BLaER1 (cell line): ENCODE measurements at regions not wholly inside any gene's neighbourhood (a gene's known extent, or its start where the extent isn't known, plus 50 kb on each side); places are given as distances from the start of the nearest gene placed in this dataset.

Experiments used
- H3K27ac ChIP-seq: shearing (Covaris generic); formaldehyde crosslinking; 2 replicates; pipeline ENCODE4 v1.8.1; 2022
- H3K27me3 ChIP-seq: shearing (Covaris generic); formaldehyde crosslinking; 2 replicates; pipeline ENCODE4 v1.8.1; 2022
- H3K36me3 ChIP-seq: shearing (Covaris generic); formaldehyde crosslinking; 2 replicates; pipeline ENCODE4 v1.8.1; 2022
- H3K4me1 ChIP-seq: shearing (Covaris generic); formaldehyde crosslinking; 2 replicates; pipeline ENCODE4 v1.8.1; 2022
- H3K4me2 ChIP-seq: shearing (Covaris generic); formaldehyde crosslinking; 2 replicates; pipeline ENCODE4 v1.8.1; 2022
- H3K4me3 ChIP-seq: shearing (Covaris generic); formaldehyde crosslinking; 2 replicates; pipeline ENCODE4 v1.8.1; 2022
- H3K9ac ChIP-seq: shearing (Covaris generic); formaldehyde crosslinking; 2 replicates; pipeline ENCODE4 v1.8.1; 2022
- H3K9me3 ChIP-seq: shearing (Covaris generic); formaldehyde crosslinking; 2 replicates; pipeline ENCODE4 v1.8.1; 2022
- H4K20me1 ChIP-seq: shearing (Covaris generic); formaldehyde crosslinking; 2 replicates; pipeline ENCODE4 v1.8.1; 2022
- Cebpa-rat ChIP-seq: shearing (Covaris generic); IDR thresholded peaks from 2 replicates; pipeline ENCODE4 v1.8.1; 2022

- no peaks in the 10 kb centered on the region for H4K20me1 ChIP-seq
- H3K4me2 ChIP-seq, result no peak overlapping the region
- H3K9ac ChIP-seq, result no peak overlapping the region
- no peaks in the 10 kb centered on the region for H3K36me3 ChIP-seq
- H3K27ac ChIP-seq, result no peak overlapping the region
- no peak overlapping the region for H3K4me3 ChIP-seq
- H3K9me3 ChIP-seq, result no peaks in the 10 kb centered on the region
- H3K4me1 ChIP-seq, result no peaks in the 10 kb centered on the region
- no peak for TF ChIP-seq Cebpa-rat
- H3K27me3 ChIP-seq, result no peaks in the 10 kb centered on the region
These were observed 190.2 kb upstream of the LRRC7 start for GRCh38 chr1:69377507-69377906.

- Histone ChIP-seq H3K4me2 (no peak overlapping the region), H3K27ac (no peak overlapping the region), H3K9me3 (no peaks in the 10 kb centered on the region), H3K27me3 (no peaks in the 10 kb centered on the region), H3K4me1 (no peaks in the 10 kb centered on the region), H3K9ac (no peak overlapping the region), H4K20me1 (no peaks in the 10 kb centered on the region), H3K36me3 (no peaks in the 10 kb centered on the region), H3K4me3 (no peak overlapping the region)
- no peak for TF ChIP-seq Cebpa-rat
These were observed 179.7 kb upstream of the LRRC7 start for GRCh38 chr1:69388044-69388443.

- Histone ChIP-seq H3K27ac (no peak overlapping the region), H3K4me3 (no peak overlapping the region), H3K4me2 (no peak overlapping the region), H4K20me1 (no peaks in the 10 kb centered on the region), H3K36me3 (no peaks in the 10 kb centered on the region), H3K27me3 (no peaks in the 10 kb centered on the region), H3K9me3 (0 out of 2 replicates have a peak, but pooled peaks cover 1% of the 10 kb centered on the region), H3K9ac (no peak overlapping the region), H3K4me1 (no peaks in the 10 kb centered on the region)
- no peak for TF ChIP-seq Cebpa-rat
These were observed 167.6 kb upstream of the LRRC7 start for GRCh38 chr1:69400128-69400527.

GRCh38 chr1:69401879-69402278, 165.8 kb upstream of the LRRC7 start:
- no peak for TF ChIP-seq Cebpa-rat
- H3K4me2 ChIP-seq, result no peak overlapping the region
- H4K20me1 ChIP-seq, result no peaks in the 10 kb centered on the region
- H3K4me1 ChIP-seq, result no peaks in the 10 kb centered on the region
- no peak overlapping the region for H3K4me3 ChIP-seq
- H3K36me3 ChIP-seq, result no peaks in the 10 kb centered on the region
- no peaks in the 10 kb centered on the region for H3K9me3 ChIP-seq
- H3K9ac ChIP-seq, result no peak overlapping the region
- H3K27ac ChIP-seq, result no peak overlapping the region
- no peaks in the 10 kb centered on the region for H3K27me3 ChIP-seq

GRCh38 chr1:69403756-69404320, 163.9 kb upstream of the LRRC7 start:
- Histone ChIP-seq H3K4me2 (no peak overlapping the region), H3K4me3 (no peak overlapping the region), H3K36me3 (no peaks in the 10 kb centered on the region), H3K4me1 (no peaks in the 10 kb centered on the region), H3K9me3 (no peaks in the 10 kb centered on the region), H3K27ac (no peak overlapping the region), H3K27me3 (no peaks in the 10 kb centered on the region), H4K20me1 (no peaks in the 10 kb centered on the region), H3K9ac (no peak overlapping the region)
- no peak for TF ChIP-seq Cebpa-rat

- no peak overlapping the region for H3K4me3 ChIP-seq
- H3K27ac ChIP-seq, result no peak overlapping the region
- no peaks in the 10 kb centered on the region for H3K36me3 ChIP-seq
- no peaks in the 10 kb centered on the region for H3K4me1 ChIP-seq
- TF ChIP-seq Cebpa-rat, result no peak
- H3K27me3 ChIP-seq, result no peaks in the 10 kb centered on the region
- H4K20me1 ChIP-seq, result no peaks in the 10 kb centered on the region
- H3K4me2 ChIP-seq, result no peak overlapping the region
- no peaks in the 10 kb centered on the region for H3K9me3 ChIP-seq
- no peak overlapping the region for H3K9ac ChIP-seq
These were observed 163.2 kb upstream of the LRRC7 start for GRCh38 chr1:69404486-69404885.

GRCh38 chr1:69406244-69406643, 161.5 kb upstream of the LRRC7 start:
- H3K36me3 ChIP-seq, result no peaks in the 10 kb centered on the region
- H3K4me3 ChIP-seq, result no peak overlapping the region
- H4K20me1 ChIP-seq, result no peaks in the 10 kb centered on the region
- no peaks in the 10 kb centered on the region for H3K9me3 ChIP-seq
- H3K4me2 ChIP-seq, result no peak overlapping the region
- no peak for TF ChIP-seq Cebpa-rat
- H3K27me3 ChIP-seq, result no peaks in the 10 kb centered on the region
- no peak overlapping the region for H3K27ac ChIP-seq
- H3K4me1 ChIP-seq, result no peaks in the 10 kb centered on the region
- H3K9ac ChIP-seq, result no peak overlapping the region

GRCh38 chr1:69409731-69410456, 157.8 kb upstream of the LRRC7 start:
- no peaks in the 10 kb centered on the region for H3K36me3 ChIP-seq
- H3K27me3 ChIP-seq, result no peaks in the 10 kb centered on the region
- H3K27ac ChIP-seq, result no peak overlapping the region
- TF ChIP-seq Cebpa-rat, result no peak
- no peak overlapping the region for H3K4me2 ChIP-seq
- no peaks in the 10 kb centered on the region for H4K20me1 ChIP-seq
- H3K9ac ChIP-seq, result no peak overlapping the region
- no peaks in the 10 kb centered on the region for H3K9me3 ChIP-seq
- H3K4me1 ChIP-seq, result no peaks in the 10 kb centered on the region
- no peak overlapping the region for H3K4me3 ChIP-seq

- H3K4me2 ChIP-seq, result no peak overlapping the region
- no peak overlapping the region for H3K27ac ChIP-seq
- H3K4me1 ChIP-seq, result no peaks in the 10 kb centered on the region
- no peak overlapping the region for H3K4me3 ChIP-seq
- TF ChIP-seq Cebpa-rat, result no peak
- H4K20me1 ChIP-seq, result no peaks in the 10 kb centered on the region
- no peak overlapping the region for H3K9ac ChIP-seq
- H3K9me3 ChIP-seq, result no peaks in the 10 kb centered on the region
- H3K36me3 ChIP-seq, result no peaks in the 10 kb centered on the region
- H3K27me3 ChIP-seq, result no peaks in the 10 kb centered on the region
These were observed 157.3 kb upstream of the LRRC7 start for GRCh38 chr1:69410457-69410850.

GRCh38 chr1:69410893-69411292, 156.8 kb upstream of the LRRC7 start:
- no peak overlapping the region for H3K4me2 ChIP-seq
- H3K4me1 ChIP-seq, result no peaks in the 10 kb centered on the region
- no peak overlapping the region for H3K4me3 ChIP-seq
- H3K27me3 ChIP-seq, result no peaks in the 10 kb centered on the region
- no peak overlapping the region for H3K27ac ChIP-seq
- no peak overlapping the region for H3K9ac ChIP-seq
- H3K9me3 ChIP-seq, result no peaks in the 10 kb centered on the region
- no peaks in the 10 kb centered on the region for H3K36me3 ChIP-seq
- H4K20me1 ChIP-seq, result no peaks in the 10 kb centered on the region
- no peak for TF ChIP-seq Cebpa-rat
